Stimulated activated CD4-positive, alpha-beta T cell treated with anti-CD3 and anti-CD28 coated beads, TNF-alpha, amount 100 ng/mL, for 1 hour (primary cell): ENCODE measurements at regions not wholly inside any gene's neighbourhood (a gene's known extent, or its start where the extent isn't known, plus 50 kb on each side); places are given as distances from the start of the nearest gene placed in this dataset.
A peak's percentile ranks its signal among the peaks of the same experiment; 100 is the strongest.
"Not testable (repeated sequence)": the region's sequence is repeated elsewhere in the genome, so short reads cannot be mapped to it uniquely, and the experiment has no call there.

ENCODE experiments used
- DNase-seq, 3 donors: peaks; one replicate each; pipeline ENCODE4 v3.0.0-alpha.2; 2020; ENCODE audit warnings: low read depth in 3 of 3, low spot score in 1 of 3

- no peak for DNase-seq
These were observed 50.1 kb upstream of the BCL6 start for GRCh38 chr3:187795207-187795960.

- no peak for DNase-seq
These were observed 52.9 kb upstream of the BCL6 start for GRCh38 chr3:187798126-187798525.

GRCh38 chr3:187798531-187799530 is 53.6 kb upstream of the BCL6 start:
- no peak for DNase-seq

- DNase-seq: no peak
These were observed 54.8 kb upstream of the BCL6 start for GRCh38 chr3:187799942-187800641.

GRCh38 chr3:187801152-187801551 is 55.9 kb upstream of the BCL6 start:
- DNase-seq: no peak

- DNase-seq: no peak
These were observed 57.1 kb upstream of the BCL6 start for GRCh38 chr3:187802203-187802927.

- no peak for DNase-seq
These were observed 57.6 kb upstream of the BCL6 start for GRCh38 chr3:187802928-187803259.

- DNase-seq: no peak
These were observed 59.0 kb upstream of the BCL6 start for GRCh38 chr3:187804120-187804744.

GRCh38 chr3:187804745-187805121 is 59.5 kb upstream of the BCL6 start:
- DNase-seq: no peak

- no peak for DNase-seq
These were observed 60.5 kb upstream of the BCL6 start for GRCh38 chr3:187805774-187806173.

GRCh38 chr3:187807086-187807862 is 62.0 kb upstream of the BCL6 start:
- DNase-seq: peak in 1 of 3 donors; percentile 12

GRCh38 chr3:187808527-187808895 is 63.2 kb upstream of the BCL6 start:
- DNase-seq: no peak

- DNase-seq: no peak
These were observed 64.3 kb upstream of the BCL6 start for GRCh38 chr3:187809612-187809991.

GRCh38 chr3:187810021-187810446 is 64.8 kb upstream of the BCL6 start:
- DNase-seq: no peak

- DNase-seq: no peak
These were observed 66.5 kb upstream of the BCL6 start for GRCh38 chr3:187811585-187812250.

GRCh38 chr3:187812496-187812895 is 67.2 kb upstream of the BCL6 start:
- no peak for DNase-seq

- DNase-seq: no peak
These were observed 67.9 kb upstream of the BCL6 start for GRCh38 chr3:187813198-187813597.

- not testable (repeated sequence) for DNase-seq
These were observed 72.5 kb upstream of the BCL6 start for GRCh38 chr3:187817766-187818165.

GRCh38 chr3:187821616-187822317 is 76.5 kb upstream of the BCL6 start:
- DNase-seq: no peak
